H1 (cell line): ENCODE measurements at regions not wholly inside any gene's neighbourhood (a gene's known extent, or its start where the extent isn't known, plus 50 kb on each side); places are given as distances from the start of the nearest gene placed in this dataset.

ENCODE experiments used
- CTCF ChIA-PET: fragments of 300-600 bp; sonication (Branson Sonifier 250); formaldehyde crosslinking; loops from one replicate; lab custom pipeline; 2021; ENCODE audit not compliant: partially characterized antibody; lab: Charles Lee
- POLR2A ChIA-PET: fragments of 300-600 bp; sonication (Branson Sonifier 250); formaldehyde crosslinking; loops from one replicate; lab custom pipeline; 2021; ENCODE audit warnings: inconsistent platforms; ENCODE audit not compliant: partially characterized antibody; lab: Charles Lee
- DNase-seq, 2 experiments: peaks; one replicate each; pipeline versions ENCODE4 v3.0.0 to v3.0.0-alpha.2; 2010 to 2022; ENCODE audit warnings: low spot score in 2 of 2, low read depth in 1 of 2, mixed read lengths in 1 of 2
- FAIRE-seq: peaks from 2 replicates; lab custom pipeline; 2011; peaks lifted over from hg19 to GRCh38; lab: Jason Lieb, UNC
- H2AFZ ChIP-seq: 2 replicates; pipeline ENCODE4 v1.8.1; 2012; ENCODE audit warnings: low read length, inconsistent platforms
- H2AK5ac ChIP-seq: 2 replicates; pipeline ENCODE4 v1.6.1; 2013; ENCODE audit warnings: low read depth, low read length
- H2BK120ac ChIP-seq: replicated peaks from 2 replicates; pipeline ENCODE3; 2013; ENCODE audit warnings: low read depth, low read length, inconsistent platforms
- H2BK12ac ChIP-seq: 2 replicates; pipeline ENCODE4 v1.6.1; 2013; ENCODE audit warnings: low read depth, low read length
- H2BK15ac ChIP-seq: 2 replicates; pipeline ENCODE4 v1.6.1; 2013; ENCODE audit warnings: low read length
- H2BK20ac ChIP-seq: 2 replicates; pipeline ENCODE4 v1.6.1; 2013; ENCODE audit warnings: low read length
- H2BK5ac ChIP-seq: 2 replicates; pipeline ENCODE4 v1.6.1; 2013; ENCODE audit warnings: low read depth, low read length
- H3K14ac ChIP-seq: 2 replicates; pipeline ENCODE4 v1.6.1; 2013; ENCODE audit warnings: inconsistent platforms; ENCODE audit not compliant: insufficient read length
- H3K18ac ChIP-seq: 2 replicates; pipeline ENCODE4 v1.6.1; 2013; ENCODE audit warnings: low read length; ENCODE audit errors: extremely low read depth
- H3K23ac ChIP-seq: 2 replicates; pipeline ENCODE4 v1.6.1; 2013; ENCODE audit warnings: inconsistent platforms; ENCODE audit not compliant: insufficient read length
- H3K23me2 ChIP-seq: 2 replicates; pipeline ENCODE4 v1.6.1; 2013; ENCODE audit warnings: low read depth, low read length
- H3K27ac ChIP-seq: 2 replicates; pipeline ENCODE4 v1.6.1; 2011; ENCODE audit warnings: low read depth, low read length, inconsistent platforms
- H3K27me3 ChIP-seq, 4 experiments: replicated peaks in 1 of 4; 1 replicate in 1 of 4; 2 replicates in 3 of 4; pipeline versions ENCODE4 v1.6.1 to v1.8.1; 2011 to 2013; ENCODE audit warnings: low read length in 3 of 4, mild to moderate bottlenecking in 3 of 4, inconsistent platforms in 2 of 4, mixed read lengths in 2 of 4, moderate library complexity in 1 of 4; ENCODE audit not compliant: control insufficient read depth in 3 of 4, insufficient read depth in 3 of 4; ENCODE audit errors: extremely low read depth in 1 of 4
- H3K36me3 ChIP-seq, 4 experiments: 2 replicates each; pipeline versions ENCODE4 v1.6.1 to v1.8.1; 2011 to 2013; ENCODE audit warnings: mild to moderate bottlenecking in 4 of 4, low read length in 3 of 4, moderate library complexity in 2 of 4, control low read depth in 1 of 4, inconsistent platforms in 1 of 4; ENCODE audit not compliant: insufficient read depth in 4 of 4, control insufficient read depth in 2 of 4
- H3K4ac ChIP-seq: replicated peaks from 2 replicates; pipeline ENCODE3; 2013; ENCODE audit warnings: low read length, low read depth, mixed read lengths, inconsistent platforms; ENCODE audit not compliant: insufficient read length
- H3K4me1 ChIP-seq, 4 experiments: replicated peaks in 1 of 4; 1 replicate in 1 of 4; 2 replicates in 3 of 4; pipeline versions ENCODE4 v1.6.1 to v1.8.1; 2011 to 2013; ENCODE audit warnings: low read length in 3 of 4, inconsistent platforms in 2 of 4, mixed read lengths in 1 of 4; ENCODE audit not compliant: insufficient read depth in 4 of 4, control insufficient read depth in 3 of 4
- H3K4me2 ChIP-seq, 2 experiments: 2 replicates each; pipeline versions ENCODE4 v1.6.1 to v1.8.1; 2011 to 2013; ENCODE audit warnings: low read depth in 2 of 2, low read length in 2 of 2, control low read depth in 1 of 2, inconsistent platforms in 1 of 2, mild to moderate bottlenecking in 1 of 2; ENCODE audit not compliant: insufficient read depth in 1 of 2
- H3K4me3 ChIP-seq, 4 experiments: fragments of 200-600, 300-600 bp in 1 of 4; sonication (generic), shearing (Covaris generic), sonication (Bioruptor Twin) in 1 of 4; 2 replicates each; pipeline versions ENCODE4 v1.5.1 to v1.8.1; 2011 to 2016; ENCODE audit warnings: low read length in 4 of 4, low read depth in 3 of 4, control low read depth in 2 of 4, inconsistent platforms in 2 of 4, mild to moderate bottlenecking in 2 of 4, mixed read lengths in 1 of 4, moderate library complexity in 1 of 4; ENCODE audit not compliant: insufficient read depth in 2 of 4; ENCODE audit errors: extremely low read depth in 1 of 4
- H3K56ac ChIP-seq: replicated peaks from 2 replicates; pipeline ENCODE3; 2013; ENCODE audit warnings: low read depth, mild to moderate bottlenecking, mixed read lengths, low read length, inconsistent platforms; ENCODE audit not compliant: insufficient read length
- H3K79me1 ChIP-seq: 2 replicates; pipeline ENCODE4 v1.6.1; 2013; ENCODE audit warnings: low read depth, low read length, control low read depth
- H3K79me2 ChIP-seq, 2 experiments: 2 replicates each; pipeline versions ENCODE4 v1.6.1 to v1.8.1; 2012 to 2013; ENCODE audit warnings: low read length in 2 of 2, mild to moderate bottlenecking in 2 of 2, inconsistent platforms in 1 of 2; ENCODE audit not compliant: insufficient read depth in 2 of 2, control insufficient read depth in 1 of 2
- H3K9ac ChIP-seq, 4 experiments: replicated peaks in 1 of 4; 1 replicate in 1 of 4; 2 replicates in 3 of 4; pipeline versions ENCODE4 v1.6.1 to v1.8.1; 2011 to 2013; ENCODE audit warnings: low read depth in 3 of 4, low read length in 3 of 4, control low read depth in 2 of 4, mild to moderate bottlenecking in 2 of 4, moderate library complexity in 2 of 4, inconsistent platforms in 1 of 4; ENCODE audit errors: extremely low read depth in 1 of 4
- H3K9me3 ChIP-seq, 2 experiments: 2 replicates each; pipeline versions ENCODE4 v1.6.1 to v1.8.1; 2012 to 2013; ENCODE audit warnings: mild to moderate bottlenecking in 2 of 2, moderate library complexity in 2 of 2, control low read depth in 1 of 2, inconsistent platforms in 1 of 2, low read depth in 1 of 2, low read length in 1 of 2, mixed read lengths in 1 of 2; ENCODE audit not compliant: insufficient read depth in 2 of 2
- H4K20me1 ChIP-seq, 2 experiments: replicated peaks in 1 of 2; 2 replicates each; pipeline versions ENCODE3 to v1.8.1; 2011 to 2013; ENCODE audit warnings: inconsistent platforms in 2 of 2, low read length in 2 of 2, mild to moderate bottlenecking in 1 of 2; ENCODE audit not compliant: insufficient read depth in 2 of 2, control insufficient read depth in 1 of 2
- H4K5ac ChIP-seq: 2 replicates; pipeline ENCODE4 v1.6.1; 2013; ENCODE audit warnings: low read length, low read depth, mixed read lengths, inconsistent platforms; ENCODE audit not compliant: insufficient read length
- H4K8ac ChIP-seq: 2 replicates; pipeline ENCODE4 v1.8.0; 2013; ENCODE audit warnings: mild to moderate bottlenecking, moderate library complexity, low read length, inconsistent platforms; ENCODE audit not compliant: insufficient read depth; ENCODE audit errors: extremely low read depth
- H4K91ac ChIP-seq: replicated peaks from 2 replicates; pipeline ENCODE3; 2013; ENCODE audit warnings: low read length, mixed read lengths, inconsistent platforms; ENCODE audit not compliant: insufficient read length
- ATF3 ChIP-seq: IDR thresholded peaks from 2 replicates; pipeline ENCODE4 v1.6.1; 2011; ENCODE audit warnings: low read depth, mild to moderate bottlenecking, low read length; ENCODE audit not compliant: insufficient read depth
- CEBPB ChIP-seq: IDR thresholded peaks from 2 replicates; pipeline ENCODE4 v1.6.1; 2012; ENCODE audit warnings: low read depth, low read length
- FOSL1 ChIP-seq: IDR thresholded peaks from 2 replicates; pipeline ENCODE4 v1.6.1; 2011; ENCODE audit warnings: mild to moderate bottlenecking, low read depth, low read length, moderate library complexity; ENCODE audit not compliant: insufficient read depth
- GTF2F1 ChIP-seq: IDR thresholded peaks from 2 replicates; pipeline ENCODE4 v1.6.1; 2012; ENCODE audit warnings: low read depth, low read length, improper control_type of control experiment, borderline replicate concordance
- NRF1 ChIP-seq: IDR thresholded peaks from 2 replicates; pipeline ENCODE4 v1.6.1; 2011; ENCODE audit warnings: mild to moderate bottlenecking, low read depth, low read length, improper control_type of control experiment
- POLR2AphosphoS5 ChIP-seq: IDR thresholded peaks from 2 replicates; pipeline ENCODE4 v1.6.1; 2011; ENCODE audit warnings: low read depth, low read length
- RAD21 ChIP-seq, 2 experiments: IDR thresholded peaks in 1 of 2; conservative IDR thresholded peaks in 1 of 2; 2 replicates each; pipeline ENCODE4 v1.6.1; 2011; ENCODE audit warnings: low read depth in 2 of 2, low read length in 2 of 2, improper control_type of control experiment in 1 of 2, inconsistent platforms in 1 of 2, mild to moderate bottlenecking in 1 of 2, moderate library complexity in 1 of 2
- RBBP5 ChIP-seq: IDR thresholded peaks from 2 replicates; pipeline ENCODE4 v1.7.1; 2012; ENCODE audit warnings: low read depth, mild to moderate bottlenecking, inconsistent platforms, low read length, moderate library complexity, borderline replicate concordance
- SIX5 ChIP-seq: IDR thresholded peaks from 2 replicates; pipeline ENCODE4 v1.6.1; 2011; ENCODE audit warnings: mild to moderate bottlenecking, low read depth, low read length
- SP2 ChIP-seq: IDR thresholded peaks from 2 replicates; pipeline ENCODE4 v1.6.1; 2012; ENCODE audit warnings: mild to moderate bottlenecking, low read length, inconsistent platforms
- YY1 ChIP-seq: IDR thresholded peaks from 2 replicates; pipeline ENCODE4 v1.6.1; 2011; ENCODE audit warnings: low read depth, mild to moderate bottlenecking, low read length
- WGBS, 2 experiments: shearing (Covaris generic) in 1 of 2; methylation state at CpG; one replicate each; pipeline versions ENCODE4 v1.1.6 to v1.1.7; 2013 to 2015; ENCODE audit warnings: low lambda C conversion rate in 2 of 2, mixed read lengths in 2 of 2, inconsistent platforms in 1 of 2, low coverage in 1 of 2, missing lambda C conversion rate in 1 of 2; ENCODE audit not compliant: insufficient replicate concordance in 2 of 2, insufficient coverage in 1 of 2, insufficient read length in 1 of 2; ENCODE audit errors: extremely low coverage in 1 of 2, missing lambda C conversion rate in 1 of 2; 5-methylcytosine and 5-hydroxymethylcytosine counted together
- TF ChIP-seq, protein P1 (sequence below): IDR thresholded peaks from 2 replicates; pipeline ENCODE4 v1.6.1; 2012; ENCODE audit warnings: inconsistent platforms
- TF ChIP-seq, protein P2 (sequence below): IDR thresholded peaks from 2 replicates; pipeline ENCODE4 v1.6.1; 2011; ENCODE audit warnings: low read length, improper control_type of control experiment

GRCh38 chr3:110868106-110868505 is 203.5 kb upstream of the NECTIN3 start:
- no peaks in the 10 kb centered on the region for H3K36me3 ChIP-seq
- H2BK12ac ChIP-seq, result no peak overlapping the region
- no peaks in the 10 kb centered on the region for H3K79me2 ChIP-seq
- no peaks in the 10 kb centered on the region for H3K27me3 ChIP-seq
- no peak overlapping the region for H4K5ac ChIP-seq
- H4K91ac ChIP-seq, result no peak overlapping the region
- H3K4ac ChIP-seq, result no peak overlapping the region
- H3K9me3 ChIP-seq, result no peaks in the 10 kb centered on the region
- no peak overlapping the region for H2BK120ac ChIP-seq
- H3K79me1 ChIP-seq, result no peaks in the 10 kb centered on the region
- no peaks in the 10 kb centered on the region for H3K23me2 ChIP-seq
- no peak overlapping the region for H2AK5ac ChIP-seq
- no peak overlapping the region for H3K18ac ChIP-seq
- no peak overlapping the region for H3K4me3 ChIP-seq
- CTCF ChIA-PET, result interaction anchor here (1.1 to 1.4 kb wide), 2 partner anchors 13 to 212 kb away, joined by 3 read pairs; no protein-coding TSS in a partner anchor
- H4K20me1 ChIP-seq, result no peaks in the 10 kb centered on the region
- H3K4me1 ChIP-seq, result no peaks in the 10 kb centered on the region
- H2BK5ac ChIP-seq, result no peak overlapping the region
- 91% methylated on average over 1 of the region's 1 CpG; no CpG with 5 or more reads in 1 of the 2 experiments for WGBS, 2 experiments
- FAIRE-seq (no peak), DNase-seq (no peak)
- no peak overlapping the region for H3K4me2 ChIP-seq
- H2BK20ac ChIP-seq, result no peak overlapping the region
- H3K56ac ChIP-seq, result no peak overlapping the region
- H2BK15ac ChIP-seq, result no peak overlapping the region
- H4K8ac ChIP-seq, result no peak overlapping the region
- no peak overlapping the region for H3K23ac ChIP-seq
- POLR2A ChIA-PET, result no interaction called here
- H3K14ac ChIP-seq, result no peak overlapping the region
- no peak overlapping the region; a peak in 1 of 7 replicates for H3K9ac ChIP-seq
- no peak overlapping the region for H2AFZ ChIP-seq
- H3K27ac ChIP-seq, result no peak overlapping the region
- no peak for TF ChIP-seq CEBPB
- TF ChIP-seq, protein P1, sequence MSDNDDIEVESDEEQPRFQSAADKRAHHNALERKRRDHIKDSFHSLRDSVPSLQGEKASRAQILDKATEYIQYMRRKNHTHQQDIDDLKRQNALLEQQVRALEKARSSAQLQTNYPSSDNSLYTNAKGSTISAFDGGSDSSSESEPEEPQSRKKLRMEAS, result no peak
- no peak for TF ChIP-seq RBBP5
- no peak for TF ChIP-seq SP2
- TF ChIP-seq FOSL1, result no peak
- TF ChIP-seq ATF3, result no peak
- TF ChIP-seq GTF2F1, result no peak
- TF ChIP-seq POLR2AphosphoS5, result no peak
- no peak for TF ChIP-seq RAD21 (IDR thresholded peaks at IDR 0.05 in 1 of 2, conservative IDR thresholded peaks at IDR 0.05 in 1 of 2; ENCODE audit: low read depth in 2 of 2, low read length in 2 of 2)
- TF ChIP-seq, protein P2, sequence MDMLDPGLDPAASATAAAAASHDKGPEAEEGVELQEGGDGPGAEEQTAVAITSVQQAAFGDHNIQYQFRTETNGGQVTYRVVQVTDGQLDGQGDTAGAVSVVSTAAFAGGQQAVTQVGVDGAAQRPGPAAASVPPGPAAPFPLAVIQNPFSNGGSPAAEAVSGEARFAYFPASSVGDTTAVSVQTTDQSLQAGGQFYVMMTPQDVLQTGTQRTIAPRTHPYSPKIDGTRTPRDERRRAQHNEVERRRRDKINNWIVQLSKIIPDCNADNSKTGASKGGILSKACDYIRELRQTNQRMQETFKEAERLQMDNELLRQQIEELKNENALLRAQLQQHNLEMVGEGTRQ, result no peak
- no peak for TF ChIP-seq SIX5
- no peak for TF ChIP-seq YY1
- no peak for TF ChIP-seq NRF1
